ENCODE measurements at regions not wholly inside any gene's neighbourhood (a gene's known extent, or its start where the extent isn't known, plus 50 kb on each side); places are given as distances from the start of the nearest gene placed in this dataset.

GRCh38 chr9:107693625-107694326 is 204.2 kb upstream of the KLF4 start:
- ChIA-PET POLR2A (no interaction called here), CTCF (no interaction called here), RAD21 (ENCODE audit: low non-redundant PET in 1 of 2, low total read pairs in 2 of 2, uncharacterized antibody in 2 of 2, unreplicated experiment in 2 of 2) (no interaction called here)
- no peaks in the 10 kb centered on the region for H3K79me2 ChIP-seq (ENCODE audit: insufficient read depth, low read length)
- no peaks in the 10 kb centered on the region for H3K4me1 ChIP-seq (ENCODE audit: control insufficient read depth in 1 of 2, insufficient read depth in 2 of 2, low read length in 2 of 2)
- TF ChIP-seq EGR1 (IDR thresholded peaks at IDR 0.05; ENCODE audit: low read depth) = no peak
- TF ChIP-seq CTCF (IDR thresholded peaks at IDR 0.05 in 2 of 3, conservative IDR thresholded peaks at IDR 0.05 in 1 of 3; ENCODE audit: borderline replicate concordance in 1 of 3, insufficient read depth in 1 of 3, low read depth in 2 of 3, low read length in 2 of 3) = no peak
- TF ChIP-seq POLR2A (IDR thresholded peaks at IDR 0.05; ENCODE audit: borderline replicate concordance, extremely low read depth, insufficient read depth, insufficient read length) = no peak
- TF ChIP-seq POLR2AphosphoS5 (IDR thresholded peaks at IDR 0.05; ENCODE audit: low read depth, low read length) = no peak
- TF ChIP-seq CEBPB (IDR thresholded peaks at IDR 0.05; ENCODE audit: low read depth) = no peak
- no peak for TF ChIP-seq TCF7L2 (IDR thresholded peaks at IDR 0.05; ENCODE audit: borderline replicate concordance, extremely low read depth, insufficient read depth, insufficient read length)
- no peak for TF ChIP-seq EZH2 (IDR thresholded peaks at IDR 0.05)
- no peak for TF ChIP-seq CBX3 (IDR thresholded peaks at IDR 0.05; ENCODE audit: low read depth)
- TF ChIP-seq ZFX (IDR thresholded peaks at IDR 0.05) = no peak
- H2AFZ ChIP-seq (ENCODE audit: low read depth, low read length, poor library complexity, severe bottlenecking) = no peak overlapping the region
- H3K9me2 ChIP-seq (ENCODE audit: insufficient read depth) = no peaks in the 10 kb centered on the region
- DNase-seq (ENCODE audit: low read depth, low spot score) = no peak
- no peaks in the 10 kb centered on the region for H3K36me3 ChIP-seq (ENCODE audit: control insufficient read depth in 1 of 2, insufficient read depth in 2 of 2, low read length in 2 of 2)
- H3K27ac ChIP-seq (ENCODE audit: low read depth, low read length) = no peak overlapping the region
- H3K4me2 ChIP-seq (ENCODE audit: low read length) = no peak overlapping the region
- no peaks in the 10 kb centered on the region for H4K20me1 ChIP-seq (ENCODE audit: insufficient read depth)
- BruUV-seq (replicated peaks) = no TSS peak
- no peak overlapping the region for H3K9ac ChIP-seq (ENCODE audit: low read length)
- no peak for ATAC-seq
- H3K4me3 ChIP-seq (replicated peaks in 1 of 2; ENCODE audit: low read depth in 1 of 2, low read length in 2 of 2) = no peak overlapping the region
- H3K9me3 ChIP-seq (ENCODE audit: control insufficient read depth in 1 of 2, insufficient read depth in 1 of 2, low read depth in 1 of 2, low read length in 2 of 2) = no peaks in the 10 kb centered on the region
- intact Hi-C loops (cut with micrococcal nuclease) = no loop called here
- H3K27me3 ChIP-seq (ENCODE audit: insufficient read depth, low read length) = no peaks in the 10 kb centered on the region

Data from HCT116 (cell line).